MCF 10A (cell line): ENCODE measurements at regions not wholly inside any gene's neighbourhood (a gene's known extent, or its start where the extent isn't known, plus 50 kb on each side); places are given as distances from the start of the nearest gene placed in this dataset.

Experiments
- BruUV-seq: library from RNA; stranded (reverse); fragments of 400-500 nt; replicated peaks from 2 replicates; lab custom pipeline; 2021; lab: Mats Ljungman, UMichigan
- CTCF ChIA-PET: fragments of 300-600 bp; sonication (Branson Sonifier 250); formaldehyde crosslinking; extraction: SDS; loops from one replicate; lab custom pipeline; 2021; ENCODE audit warnings: antibody characterized with exemption, inconsistent platforms; lab: Yijun Ruan, JAX
- POLR2A ChIA-PET: fragments of 300-600, 350-650 bp; sonication (Branson Sonifier 250); formaldehyde crosslinking; extraction: SDS; loops from one replicate; lab custom pipeline; 2020; ENCODE audit warnings: antibody characterized with exemption, inconsistent platforms; lab: Yijun Ruan, JAX
- DNase-seq: peaks from one replicate; pipeline ENCODE4 v3.0.0-alpha.2; 2018; ENCODE audit not compliant: unreplicated experiment
- H3K27ac Mint-ChIP-seq: one replicate; pipeline ENCODE4 v1.8.0; 2022; ENCODE audit warnings: mild to moderate bottlenecking, low read depth, mixed read lengths; ENCODE audit not compliant: unreplicated experiment
- H3K27me3 Mint-ChIP-seq: one replicate; pipeline ENCODE4 v1.8.0; 2022; ENCODE audit warnings: mixed read lengths; ENCODE audit not compliant: insufficient read depth, unreplicated experiment
- H3K36me3 Mint-ChIP-seq: one replicate; pipeline ENCODE4 v1.8.0; 2022; ENCODE audit warnings: mild to moderate bottlenecking, moderate library complexity, mixed read lengths; ENCODE audit not compliant: insufficient read depth, unreplicated experiment
- H3K4me1 Mint-ChIP-seq: one replicate; pipeline ENCODE4 v1.8.0; 2022; ENCODE audit warnings: mixed read lengths; ENCODE audit not compliant: insufficient read depth, unreplicated experiment
- H3K4me3 Mint-ChIP-seq: one replicate; pipeline ENCODE4 v1.8.0; 2022; ENCODE audit warnings: mild to moderate bottlenecking, moderate library complexity, mixed read lengths; ENCODE audit not compliant: unreplicated experiment
- H3K9me3 Mint-ChIP-seq: one replicate; pipeline ENCODE4 v1.8.0; 2022; ENCODE audit warnings: mixed read lengths; ENCODE audit not compliant: unreplicated experiment
- intact Hi-C: fragments of 100-400 bp; cut with micrococcal nuclease; formaldehyde crosslinking; loops from 2 replicates; pipeline ENCODE4 v1.14.1; 2022
- TF ChIP-seq, protein P1 (sequence below): fragments of 200-600 bp; IDR thresholded peaks from one replicate; pipeline ENCODE4 v1.8.0; 2022; ENCODE audit warnings: antibody characterized with exemption, mild to moderate bottlenecking; ENCODE audit not compliant: unreplicated experiment

DNA sequence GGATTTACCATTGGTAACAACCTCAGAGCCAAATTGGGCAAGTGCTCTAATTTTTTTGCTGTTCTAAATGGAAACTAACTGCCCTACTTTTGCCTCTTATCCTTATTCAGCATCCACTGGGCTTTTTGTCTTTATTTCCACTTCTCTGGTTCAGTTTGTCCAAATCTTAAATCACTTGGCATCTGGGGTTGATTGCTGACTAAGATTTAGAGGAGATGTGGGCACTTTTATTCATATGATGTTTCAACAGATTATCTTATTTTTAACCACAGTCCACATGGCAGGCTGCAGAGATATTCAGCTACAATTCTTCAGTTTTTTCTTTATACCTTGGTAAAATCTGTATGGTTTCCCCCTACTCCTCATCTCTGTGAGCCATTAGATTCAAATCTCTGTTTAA is 1161.4 kb upstream of the PCDH7 start:
- no peak for DNase-seq
- no peaks in the 10 kb centered on the region for H3K27me3 Mint-ChIP-seq
- H3K4me3 Mint-ChIP-seq = no peak overlapping the region
- H3K9me3 Mint-ChIP-seq = no peaks in the 10 kb centered on the region
- POLR2A ChIA-PET = no interaction called here
- CTCF ChIA-PET = interaction anchor here (0.6 kb wide), 1 partner anchor 96 kb away, joined by 3 read pairs; no protein-coding TSS in a partner anchor
- intact Hi-C loops = no loop called here
- H3K36me3 Mint-ChIP-seq = no peaks in the 10 kb centered on the region
- BruUV-seq = no TSS peak
- no peak overlapping the region for H3K27ac Mint-ChIP-seq
- TF ChIP-seq, protein P1, sequence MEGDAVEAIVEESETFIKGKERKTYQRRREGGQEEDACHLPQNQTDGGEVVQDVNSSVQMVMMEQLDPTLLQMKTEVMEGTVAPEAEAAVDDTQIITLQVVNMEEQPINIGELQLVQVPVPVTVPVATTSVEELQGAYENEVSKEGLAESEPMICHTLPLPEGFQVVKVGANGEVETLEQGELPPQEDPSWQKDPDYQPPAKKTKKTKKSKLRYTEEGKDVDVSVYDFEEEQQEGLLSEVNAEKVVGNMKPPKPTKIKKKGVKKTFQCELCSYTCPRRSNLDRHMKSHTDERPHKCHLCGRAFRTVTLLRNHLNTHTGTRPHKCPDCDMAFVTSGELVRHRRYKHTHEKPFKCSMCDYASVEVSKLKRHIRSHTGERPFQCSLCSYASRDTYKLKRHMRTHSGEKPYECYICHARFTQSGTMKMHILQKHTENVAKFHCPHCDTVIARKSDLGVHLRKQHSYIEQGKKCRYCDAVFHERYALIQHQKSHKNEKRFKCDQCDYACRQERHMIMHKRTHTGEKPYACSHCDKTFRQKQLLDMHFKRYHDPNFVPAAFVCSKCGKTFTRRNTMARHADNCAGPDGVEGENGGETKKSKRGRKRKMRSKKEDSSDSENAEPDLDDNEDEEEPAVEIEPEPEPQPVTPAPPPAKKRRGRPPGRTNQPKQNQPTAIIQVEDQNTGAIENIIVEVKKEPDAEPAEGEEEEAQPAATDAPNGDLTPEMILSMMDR = no peak
- peaks cover 14% of the 10 kb centered on the region for H3K4me1 Mint-ChIP-seq

DNA sequence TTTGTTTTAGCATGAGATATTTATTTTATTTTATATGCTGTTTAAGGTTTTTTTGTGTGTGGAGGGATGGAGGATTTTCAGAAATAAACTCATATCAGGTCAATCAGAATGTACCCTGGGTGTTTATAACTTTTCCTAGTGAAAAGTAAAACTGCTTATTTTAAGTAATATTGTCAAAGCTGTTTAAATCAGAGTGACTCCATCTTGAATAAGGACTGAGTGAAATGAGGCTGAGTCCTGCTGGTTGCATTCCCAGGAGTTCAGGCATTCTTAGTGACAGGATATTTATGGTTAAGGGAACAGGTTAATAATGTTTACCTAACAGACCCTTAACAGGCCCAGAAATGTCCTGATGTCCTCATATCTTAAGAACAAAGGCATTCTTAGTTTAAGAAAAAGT is 1160.9 kb upstream of the PCDH7 start:
- Mint-ChIP-seq H3K27ac (no peak overlapping the region), H3K9me3 (no peaks in the 10 kb centered on the region), H3K36me3 (no peaks in the 10 kb centered on the region), H3K27me3 (no peaks in the 10 kb centered on the region), H3K4me1 (peaks cover 10% of the 10 kb centered on the region), H3K4me3 (no peak overlapping the region)
- no TSS peak for BruUV-seq
- no peak for DNase-seq
- ChIA-PET CTCF (no interaction called here), POLR2A (no interaction called here)
- TF ChIP-seq, protein P1 = no peak
- intact Hi-C loops = no loop called here

DNA sequence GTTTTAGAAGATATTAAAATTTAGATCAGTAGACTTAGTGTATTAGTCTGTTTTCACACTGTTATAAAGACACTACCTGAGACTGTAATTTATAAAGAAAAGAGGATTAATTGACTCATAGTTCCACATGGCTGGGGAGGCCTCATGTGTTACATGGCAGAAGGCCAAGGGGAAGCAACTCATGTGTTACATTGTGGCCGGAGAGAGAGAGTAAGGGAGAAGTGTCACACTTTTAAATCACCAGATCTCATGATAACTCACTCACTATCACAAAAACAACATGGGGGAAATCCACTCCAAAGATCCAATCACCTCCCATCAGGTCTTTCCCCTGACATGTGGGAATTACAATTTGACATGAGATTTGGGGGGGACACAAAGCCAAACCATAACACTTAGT is 1159.7 kb upstream of the PCDH7 start:
- ChIA-PET POLR2A (no interaction called here), CTCF (interaction anchor here (0.6 kb wide), 1 partner anchor 482 kb away, joined by 4 read pairs; no protein-coding TSS in a partner anchor)
- peak; percentile 47 for DNase-seq
- Mint-ChIP-seq H3K27me3 (no peaks in the 10 kb centered on the region), H3K9me3 (no peaks in the 10 kb centered on the region), H3K27ac (peak overlapping the region; percentile 23), H3K36me3 (no peaks in the 10 kb centered on the region), H3K4me3 (no peak overlapping the region), H3K4me1 (peaks cover 11% of the 10 kb centered on the region)
- TF ChIP-seq, protein P1 = no peak
- BruUV-seq = no TSS peak
- intact Hi-C loops = no loop called here

DNA sequence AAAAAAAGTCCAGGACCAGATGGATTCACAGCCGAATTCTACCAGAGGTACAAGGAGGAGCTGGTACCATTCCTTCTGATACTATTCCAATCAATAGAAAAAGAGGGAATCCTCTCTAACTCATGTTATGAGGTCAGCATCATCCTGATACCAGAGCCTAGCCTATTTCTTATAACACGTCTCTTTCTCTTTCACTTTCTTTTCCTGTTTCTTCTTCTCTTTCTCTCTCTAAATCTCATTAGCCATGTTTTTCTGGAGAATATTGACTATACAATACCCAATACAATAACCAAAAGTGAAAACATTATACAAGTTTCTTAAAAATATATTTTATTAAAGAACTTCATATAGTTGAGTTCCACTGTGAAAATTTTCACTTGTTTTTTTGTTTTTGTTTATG is 1154.9 kb upstream of the PCDH7 start:
- no peak overlapping the region for H3K27ac Mint-ChIP-seq
- no TSS peak for BruUV-seq
- H3K27me3 Mint-ChIP-seq = no peaks in the 10 kb centered on the region
- H3K4me3 Mint-ChIP-seq = no peak overlapping the region
- no peak for DNase-seq
- intact Hi-C loops = no loop called here
- CTCF ChIA-PET = no interaction called here
- POLR2A ChIA-PET = no interaction called here
- H3K9me3 Mint-ChIP-seq = no peaks in the 10 kb centered on the region
- TF ChIP-seq, protein P1 = no peak
- H3K36me3 Mint-ChIP-seq = no peaks in the 10 kb centered on the region
- peaks cover 6% of the 10 kb centered on the region for H3K4me1 Mint-ChIP-seq
